Nephron (organoid): ENCODE measurements at regions not wholly inside any gene's neighbourhood (a gene's known extent, or its start where the extent isn't known, plus 50 kb on each side); places are given as distances from the start of the nearest gene placed in this dataset.
A peak's percentile ranks its signal among the peaks of the same experiment; 100 is the strongest.

Experiments
- H3K27ac Mint-ChIP-seq, 3 experiments: 2 replicates each; pipeline ENCODE4 v1.8.0; 2020; ENCODE audit warnings: mixed read lengths in 3 of 3, mild to moderate bottlenecking in 2 of 3, moderate library complexity in 1 of 3
- H3K27me3 Mint-ChIP-seq: 2 replicates; pipeline ENCODE4 v1.8.0; 2021; ENCODE audit warnings: low read depth, mild to moderate bottlenecking, moderate library complexity, mixed read lengths
- H3K36me3 Mint-ChIP-seq: 2 replicates; pipeline ENCODE4 v1.8.0; 2020; ENCODE audit warnings: low read depth, mixed read lengths
- H3K4me1 Mint-ChIP-seq: 2 replicates; pipeline ENCODE4 v1.8.0; 2020; ENCODE audit warnings: mixed read lengths
- H3K4me3 Mint-ChIP-seq, 3 experiments: 2 replicates each; pipeline ENCODE4 v1.8.0; 2020; ENCODE audit warnings: mild to moderate bottlenecking in 3 of 3, mixed read lengths in 3 of 3, moderate library complexity in 2 of 3
- H3K9me3 Mint-ChIP-seq: 2 replicates; pipeline ENCODE4 v1.8.0; 2020; ENCODE audit warnings: mixed read lengths
- TF ChIP-seq, protein P1 (sequence below), 3 experiments: fragments of 200-600 bp; sonication (generic); IDR thresholded peaks; one replicate each; pipeline ENCODE4 v1.5.0; 2021; ENCODE audit warnings: antibody characterized with exemption in 3 of 3; ENCODE audit not compliant: unreplicated experiment in 3 of 3

DNA sequence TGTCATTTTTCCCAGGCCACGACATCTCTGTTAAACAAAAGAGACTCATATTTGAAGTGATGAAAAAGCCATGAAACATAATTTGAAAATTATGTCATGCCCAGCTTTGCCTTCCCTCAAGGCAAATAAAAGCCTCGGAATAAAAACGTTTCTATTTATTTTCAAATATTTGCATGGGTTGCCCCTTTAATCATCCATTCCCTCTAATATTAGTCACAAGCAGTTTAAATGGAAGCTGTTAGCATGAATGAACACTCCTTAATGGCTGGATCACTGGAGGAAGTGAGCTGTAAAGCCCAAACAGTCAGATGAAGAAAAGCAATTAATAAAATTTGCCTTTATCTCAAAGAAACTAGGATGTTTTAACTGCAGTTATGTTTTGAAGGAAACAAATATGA is 69.3 kb upstream of the STMND1 start:
- TF ChIP-seq, protein P1, sequence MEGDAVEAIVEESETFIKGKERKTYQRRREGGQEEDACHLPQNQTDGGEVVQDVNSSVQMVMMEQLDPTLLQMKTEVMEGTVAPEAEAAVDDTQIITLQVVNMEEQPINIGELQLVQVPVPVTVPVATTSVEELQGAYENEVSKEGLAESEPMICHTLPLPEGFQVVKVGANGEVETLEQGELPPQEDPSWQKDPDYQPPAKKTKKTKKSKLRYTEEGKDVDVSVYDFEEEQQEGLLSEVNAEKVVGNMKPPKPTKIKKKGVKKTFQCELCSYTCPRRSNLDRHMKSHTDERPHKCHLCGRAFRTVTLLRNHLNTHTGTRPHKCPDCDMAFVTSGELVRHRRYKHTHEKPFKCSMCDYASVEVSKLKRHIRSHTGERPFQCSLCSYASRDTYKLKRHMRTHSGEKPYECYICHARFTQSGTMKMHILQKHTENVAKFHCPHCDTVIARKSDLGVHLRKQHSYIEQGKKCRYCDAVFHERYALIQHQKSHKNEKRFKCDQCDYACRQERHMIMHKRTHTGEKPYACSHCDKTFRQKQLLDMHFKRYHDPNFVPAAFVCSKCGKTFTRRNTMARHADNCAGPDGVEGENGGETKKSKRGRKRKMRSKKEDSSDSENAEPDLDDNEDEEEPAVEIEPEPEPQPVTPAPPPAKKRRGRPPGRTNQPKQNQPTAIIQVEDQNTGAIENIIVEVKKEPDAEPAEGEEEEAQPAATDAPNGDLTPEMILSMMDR (IDR thresholded peaks at IDR 0.05; ENCODE audit: unreplicated experiment in 3 of 3) = no peak
- Mint-ChIP-seq H3K27me3 (peaks cover 4% of the 10 kb centered on the region), H3K4me1 (peaks cover 36% of the 10 kb centered on the region)

DNA sequence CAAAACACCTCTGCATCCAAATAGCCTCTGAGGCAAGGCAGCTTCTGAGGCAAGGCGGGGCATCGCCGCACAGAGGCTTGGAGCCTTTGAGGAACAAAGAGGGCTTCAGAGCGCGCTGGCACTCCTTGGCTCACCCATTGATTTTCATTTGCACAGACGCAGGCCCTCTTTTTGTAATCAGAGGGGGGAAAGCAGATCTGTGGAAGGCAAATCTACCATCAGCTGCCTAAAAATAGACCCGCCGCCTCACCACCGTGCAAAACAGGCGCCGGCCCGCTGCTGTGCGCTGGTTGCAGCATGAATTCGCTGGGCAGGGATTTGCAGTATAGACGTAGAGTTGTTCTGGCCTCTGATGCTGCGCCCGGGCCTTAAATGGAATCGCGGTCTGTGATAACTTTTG is 69.9 kb upstream of the STMND1 start:
- Mint-ChIP-seq H3K4me1 (peaks cover 36% of the 10 kb centered on the region), H3K9me3 (peaks cover 4% of the 10 kb centered on the region), H3K27ac (peak overlapping the region in 2 of 3 experiments; percentile 91 to 95), H3K4me3 (peak overlapping the region in 1 of 3 experiments; percentile 43), H3K36me3 (no peaks in the 10 kb centered on the region), H3K27me3 (peaks cover 4% of the 10 kb centered on the region)
- TF ChIP-seq, protein P1 (IDR thresholded peaks at IDR 0.05; ENCODE audit: unreplicated experiment in 3 of 3) = no peak

More for the DNA sequence above, 69.3 kb upstream of the STMND1 start:
- Mint-ChIP-seq H3K9me3 (no peaks in the 10 kb centered on the region), H3K27ac (peak overlapping the region; percentile 37 to 95 (median 91)), H3K4me3 (peak overlapping the region in 2 of 3 experiments; percentile 8 to 68), H3K36me3 (no peaks in the 10 kb centered on the region)

DNA sequence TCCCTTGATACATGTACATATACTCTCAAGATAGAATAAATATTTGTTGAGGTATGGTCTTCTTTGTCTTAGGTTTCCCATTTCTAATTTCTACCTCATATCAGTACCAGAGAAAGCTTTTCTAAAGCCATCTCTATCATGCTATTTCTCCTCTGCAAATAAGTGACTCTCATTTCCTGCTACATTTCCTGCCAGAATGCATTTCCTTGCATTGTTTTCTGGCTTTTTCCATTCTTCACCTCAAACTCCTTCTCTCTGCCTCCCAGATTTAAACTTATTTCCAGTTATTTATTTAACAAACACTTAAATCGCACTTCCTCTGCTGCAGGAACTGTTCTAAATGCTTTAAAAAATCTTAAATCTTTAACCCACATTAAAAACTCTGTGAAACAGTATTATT is 74.4 kb upstream of the STMND1 start:
- no peaks in the 10 kb centered on the region for H3K36me3 Mint-ChIP-seq
- peaks cover under 1% of the 10 kb centered on the region for H3K27me3 Mint-ChIP-seq
- H3K4me1 Mint-ChIP-seq = peaks cover 4% of the 10 kb centered on the region
- TF ChIP-seq, protein P1 (IDR thresholded peaks at IDR 0.05; ENCODE audit: unreplicated experiment in 3 of 3) = no peak
- no peak overlapping the region for H3K27ac Mint-ChIP-seq
- H3K9me3 Mint-ChIP-seq = peaks cover 19% of the 10 kb centered on the region
- no peak overlapping the region for H3K4me3 Mint-ChIP-seq

DNA sequence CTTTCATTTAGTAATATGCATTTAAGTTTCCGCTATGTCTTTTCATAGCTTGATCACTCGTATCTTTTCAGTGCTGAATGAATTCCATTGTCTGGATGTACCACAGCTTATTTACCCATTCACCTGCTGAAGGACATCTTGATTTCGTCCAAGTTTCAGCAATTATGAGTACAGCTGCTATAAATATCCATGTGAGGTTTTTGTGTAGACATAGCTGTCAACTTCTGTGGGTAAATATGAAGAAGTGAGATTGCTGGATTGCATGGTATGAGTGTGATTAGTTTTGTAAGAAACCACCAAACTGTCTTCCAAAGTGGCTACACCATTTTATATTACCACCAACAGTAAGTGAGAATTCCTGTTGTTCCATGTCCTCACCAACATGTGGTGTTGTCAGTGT is 79.2 kb upstream of the STMND1 start:
- Mint-ChIP-seq H3K36me3 (no peaks in the 10 kb centered on the region), H3K4me1 (no peaks in the 10 kb centered on the region), H3K27me3 (peaks cover 10% of the 10 kb centered on the region), H3K4me3 (no peak overlapping the region), H3K27ac (no peak overlapping the region), H3K9me3 (peaks cover 19% of the 10 kb centered on the region)
- TF ChIP-seq, protein P1 (IDR thresholded peaks at IDR 0.05; ENCODE audit: unreplicated experiment in 3 of 3) = no peak

DNA sequence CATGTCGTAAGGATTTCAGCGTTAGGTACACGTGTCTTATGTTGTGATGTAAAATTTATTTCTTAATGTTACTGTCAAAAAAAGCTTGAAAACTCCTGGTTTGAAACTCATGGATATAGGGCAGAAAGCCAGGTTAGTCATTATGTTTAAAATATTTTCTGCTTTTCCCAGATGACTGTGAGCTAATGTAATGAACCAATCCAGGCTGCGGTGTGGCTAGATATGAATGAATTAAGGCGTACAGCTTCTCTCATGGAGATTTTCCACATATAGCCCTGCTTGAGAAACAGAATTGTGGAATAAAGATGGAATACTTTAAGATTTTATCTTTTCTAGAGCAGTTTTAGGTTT is 80.3 kb upstream of the STMND1 start:
- Mint-ChIP-seq H3K4me3 (no peak overlapping the region), H3K27me3 (peaks cover 10% of the 10 kb centered on the region), H3K36me3 (no peaks in the 10 kb centered on the region), H3K27ac (no peak overlapping the region), H3K4me1 (no peaks in the 10 kb centered on the region), H3K9me3 (peaks cover 14% of the 10 kb centered on the region)
- TF ChIP-seq, protein P1 (IDR thresholded peaks at IDR 0.05; ENCODE audit: unreplicated experiment in 3 of 3) = no peak

DNA sequence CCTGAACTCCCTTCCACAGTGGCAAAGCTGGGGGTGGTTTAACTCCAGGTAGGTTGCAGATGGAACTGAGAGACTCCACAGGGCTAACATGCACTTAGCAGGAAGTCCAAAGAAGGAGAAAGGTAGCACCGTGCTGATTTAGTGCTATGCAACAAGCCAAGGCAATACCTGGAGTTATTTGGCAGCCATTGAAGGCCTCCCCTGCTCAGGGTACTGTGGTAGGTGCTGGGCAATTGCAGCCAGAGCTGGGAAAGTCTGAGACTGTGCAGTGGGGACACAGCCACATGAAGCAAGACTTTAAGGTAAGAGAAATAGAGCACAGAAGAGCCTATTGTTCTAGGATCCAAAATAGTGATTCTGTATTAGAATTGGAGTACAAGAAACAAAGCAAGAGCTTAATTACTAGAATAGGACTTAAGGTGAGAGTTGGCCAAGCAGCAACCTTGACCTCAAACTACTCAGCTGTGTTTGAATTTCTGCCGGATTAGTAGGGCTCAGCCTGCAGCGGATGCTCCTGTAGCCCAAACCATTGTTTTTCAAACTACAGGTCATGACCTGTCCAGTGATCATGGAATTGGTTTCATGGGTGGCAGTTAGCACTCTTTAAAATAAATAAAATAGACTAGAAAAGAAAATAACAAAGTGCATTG is 80.8 kb upstream of the STMND1 start:
- H3K4me3 Mint-ChIP-seq = no peak overlapping the region
- H3K27ac Mint-ChIP-seq = no peak overlapping the region
- H3K27me3 Mint-ChIP-seq = peaks cover 10% of the 10 kb centered on the region
- H3K9me3 Mint-ChIP-seq = peaks cover 9% of the 10 kb centered on the region
- no peaks in the 10 kb centered on the region for H3K36me3 Mint-ChIP-seq
- TF ChIP-seq, protein P1 (IDR thresholded peaks at IDR 0.05; ENCODE audit: unreplicated experiment in 3 of 3) = no peak
- H3K4me1 Mint-ChIP-seq = no peaks in the 10 kb centered on the region
